ENCODE measurements at regions not wholly inside any gene's neighbourhood (a gene's known extent, or its start where the extent isn't known, plus 50 kb on each side); places are given as distances from the start of the nearest gene placed in this dataset.

GRCh38 chr10:128576336-128576735 lies 450.1 kb upstream of the MKI67 start:
- TF ChIP-seq EZH2 (IDR thresholded peaks at IDR 0.05; ENCODE audit: borderline replicate concordance, low read length): no peak
- TF ChIP-seq, protein P1, sequence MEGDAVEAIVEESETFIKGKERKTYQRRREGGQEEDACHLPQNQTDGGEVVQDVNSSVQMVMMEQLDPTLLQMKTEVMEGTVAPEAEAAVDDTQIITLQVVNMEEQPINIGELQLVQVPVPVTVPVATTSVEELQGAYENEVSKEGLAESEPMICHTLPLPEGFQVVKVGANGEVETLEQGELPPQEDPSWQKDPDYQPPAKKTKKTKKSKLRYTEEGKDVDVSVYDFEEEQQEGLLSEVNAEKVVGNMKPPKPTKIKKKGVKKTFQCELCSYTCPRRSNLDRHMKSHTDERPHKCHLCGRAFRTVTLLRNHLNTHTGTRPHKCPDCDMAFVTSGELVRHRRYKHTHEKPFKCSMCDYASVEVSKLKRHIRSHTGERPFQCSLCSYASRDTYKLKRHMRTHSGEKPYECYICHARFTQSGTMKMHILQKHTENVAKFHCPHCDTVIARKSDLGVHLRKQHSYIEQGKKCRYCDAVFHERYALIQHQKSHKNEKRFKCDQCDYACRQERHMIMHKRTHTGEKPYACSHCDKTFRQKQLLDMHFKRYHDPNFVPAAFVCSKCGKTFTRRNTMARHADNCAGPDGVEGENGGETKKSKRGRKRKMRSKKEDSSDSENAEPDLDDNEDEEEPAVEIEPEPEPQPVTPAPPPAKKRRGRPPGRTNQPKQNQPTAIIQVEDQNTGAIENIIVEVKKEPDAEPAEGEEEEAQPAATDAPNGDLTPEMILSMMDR (conservative IDR thresholded peaks at IDR 0.05 in 1 of 2, IDR thresholded peaks at IDR 0.05 in 1 of 2; ENCODE audit: extremely low read depth in 1 of 2, insufficient read depth in 1 of 2, low read depth in 1 of 2, low read length in 2 of 2): no peak

All from mammary epithelial cell (primary cell).